ENCODE measurements at regions not wholly inside any gene's neighbourhood (a gene's known extent, or its start where the extent isn't known, plus 50 kb on each side); places are given as distances from the start of the nearest gene placed in this dataset.

DNA sequence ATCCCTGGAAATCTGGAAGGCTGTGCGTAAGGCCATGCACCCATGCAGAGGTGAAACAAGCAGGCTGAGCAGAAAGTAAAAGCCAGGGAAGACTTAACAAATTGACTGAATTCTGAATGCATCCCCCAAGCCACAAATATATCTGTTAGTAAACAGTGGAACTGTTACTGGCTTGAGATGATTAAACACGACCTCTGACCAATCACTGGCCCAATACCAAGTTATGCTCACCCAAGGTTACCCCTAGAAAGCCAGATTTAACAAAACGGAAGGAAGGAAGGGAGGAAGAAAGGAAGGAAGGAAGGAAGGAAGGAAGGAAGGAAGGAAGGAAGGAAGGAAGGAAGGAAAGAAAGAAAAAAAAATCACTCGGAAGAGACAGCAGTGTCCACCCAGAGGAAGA, 215.8 kb upstream of the CCNG1 start:
- TF ChIP-seq, protein P1, sequence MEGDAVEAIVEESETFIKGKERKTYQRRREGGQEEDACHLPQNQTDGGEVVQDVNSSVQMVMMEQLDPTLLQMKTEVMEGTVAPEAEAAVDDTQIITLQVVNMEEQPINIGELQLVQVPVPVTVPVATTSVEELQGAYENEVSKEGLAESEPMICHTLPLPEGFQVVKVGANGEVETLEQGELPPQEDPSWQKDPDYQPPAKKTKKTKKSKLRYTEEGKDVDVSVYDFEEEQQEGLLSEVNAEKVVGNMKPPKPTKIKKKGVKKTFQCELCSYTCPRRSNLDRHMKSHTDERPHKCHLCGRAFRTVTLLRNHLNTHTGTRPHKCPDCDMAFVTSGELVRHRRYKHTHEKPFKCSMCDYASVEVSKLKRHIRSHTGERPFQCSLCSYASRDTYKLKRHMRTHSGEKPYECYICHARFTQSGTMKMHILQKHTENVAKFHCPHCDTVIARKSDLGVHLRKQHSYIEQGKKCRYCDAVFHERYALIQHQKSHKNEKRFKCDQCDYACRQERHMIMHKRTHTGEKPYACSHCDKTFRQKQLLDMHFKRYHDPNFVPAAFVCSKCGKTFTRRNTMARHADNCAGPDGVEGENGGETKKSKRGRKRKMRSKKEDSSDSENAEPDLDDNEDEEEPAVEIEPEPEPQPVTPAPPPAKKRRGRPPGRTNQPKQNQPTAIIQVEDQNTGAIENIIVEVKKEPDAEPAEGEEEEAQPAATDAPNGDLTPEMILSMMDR (IDR thresholded peaks at IDR 0.05; ENCODE audit: insufficient read depth, low read length, poor library complexity, severe bottlenecking), result no peak
- no peak for TF ChIP-seq EZH2phosphoT487 (conservative IDR thresholded peaks at IDR 0.05; ENCODE audit: low read length)

All from SU-DHL-6 (cell line).